Upper lobe of left lung (tissue), 6 donors: ENCODE measurements at regions not wholly inside any gene's neighbourhood (a gene's known extent, or its start where the extent isn't known, plus 50 kb on each side); places are given as distances from the start of the nearest gene placed in this dataset.
"Not testable (repeated sequence)": the region's sequence is repeated elsewhere in the genome, so short reads cannot be mapped to it uniquely, and the experiment has no call there.

Experiments
- ATAC-seq, 2 donors: fragments of 200-7000 bp; cut with Tn5 transposase; one replicate each; pipeline ENCODE4 v1.9.1; 2022; ENCODE audit warnings: mild to moderate bottlenecking in 2 of 2, moderate library complexity in 2 of 2; ENCODE audit not compliant: low FRiP score in 2 of 2
- DNase-seq, 2 donors: peaks; one replicate each; pipeline ENCODE4 v3.0.0-alpha.2; 2019 to 2020
- H3K27ac ChIP-seq, 4 donors: fragments of 200-600 bp; sonication (generic); one replicate each; pipeline ENCODE4 v1.5.1; 2016 to 2019
- H3K27me3 ChIP-seq, 4 donors: fragments of 200-600 bp; sonication (generic); one replicate each; pipeline ENCODE4 v1.5.1; 2017 to 2019
- H3K36me3 ChIP-seq, 4 donors: fragments of 200-600 bp; sonication (generic); one replicate each; pipeline ENCODE4 v1.5.1; 2016 to 2019
- H3K4me1 ChIP-seq, 4 donors: fragments of 200-600 bp; sonication (generic); one replicate each; pipeline ENCODE4 v1.5.1; 2018 to 2019
- H3K4me3 ChIP-seq, 4 donors: fragments of 200-600 bp; sonication (generic); one replicate each; pipeline ENCODE4 v1.5.1; 2017 to 2019; ENCODE audit warnings: mild to moderate bottlenecking in 2 of 4, moderate library complexity in 1 of 4
- H3K9me3 ChIP-seq, 4 donors: fragments of 200-600 bp; sonication (generic); one replicate each; pipeline ENCODE4 v1.5.1; 2018 to 2019
- CTCF ChIP-seq, 6 experiments: fragments of 450-650 bp in 4 of 6; fragments of 200-600 bp in 2 of 6; sonication (generic) in 2 of 6; IDR thresholded peaks; one replicate each; pipeline ENCODE4 v1.5.1; 2016 to 2019; ENCODE audit warnings: antibody characterized with exemption in 6 of 6
- EP300 ChIP-seq, 4 donors: sonication (generic); formaldehyde crosslinking; IDR thresholded peaks; one replicate each; pipeline ENCODE4 v1.5.1; 2017; ENCODE audit warnings: antibody characterized with exemption in 4 of 4, control low read depth in 2 of 4
- POLR2A ChIP-seq, 4 donors: fragments of 450-650 bp; IDR thresholded peaks; one replicate each; pipeline ENCODE4 v1.5.1; 2016 to 2017; ENCODE audit warnings: antibody characterized with exemption in 4 of 4, mild to moderate bottlenecking in 2 of 4
- POLR2AphosphoS5 ChIP-seq, 2 donors: sonication (generic); formaldehyde crosslinking; IDR thresholded peaks; one replicate each; pipeline ENCODE4 v1.5.1; 2017; ENCODE audit warnings: antibody characterized with exemption in 2 of 2
- WGBS, 2 donors: methylation state at CpG; one replicate each; pipeline ENCODE4 v1.1.5; 2017 to 2018; 5-methylcytosine and 5-hydroxymethylcytosine counted together
- donor health status: DM: no; HTN: no; CAD: no; lungs with moderate emphysema.
- donor health status: DM: no; HTN: yes; CAD: no; lungs with severe emphysema.

DNA sequence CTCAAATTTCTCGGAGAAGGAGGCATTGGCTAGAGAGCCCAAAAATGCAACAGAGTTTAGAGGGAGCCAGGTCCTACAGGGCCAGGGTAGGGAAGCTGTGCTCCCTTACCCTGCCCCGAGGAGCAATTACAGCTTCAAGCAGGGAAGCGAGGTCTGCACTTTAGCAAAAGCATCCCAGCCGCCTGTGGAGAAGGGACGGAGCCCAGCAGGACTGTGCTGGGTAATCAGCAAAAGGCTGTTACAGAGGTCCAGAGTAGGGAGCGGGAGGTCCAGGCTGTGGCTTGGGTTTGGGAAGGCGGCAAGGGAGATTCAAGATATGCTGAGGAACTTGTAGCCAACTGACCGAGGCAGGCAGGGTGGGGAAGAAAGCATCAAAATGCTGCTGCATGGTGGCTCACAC lies 162.6 kb downstream of the TMEM132E start:
- DNase-seq, result no peak
- ATAC-seq, result no peak
- WGBS, 2 donors, result 48 to 54% methylated on average over 8 of the region's 8 CpGs

GRCh38 chr17:34740565-34741520 lies 161.5 kb downstream of the TMEM132E start:
- TF ChIP-seq CTCF (IDR thresholded peaks at IDR 0.05) (no peak), POLR2AphosphoS5 (IDR thresholded peaks at IDR 0.05) (no peak), EP300 (IDR thresholded peaks at IDR 0.05) (no peak), POLR2A (IDR thresholded peaks at IDR 0.05) (no peak)
- H3K4me1 ChIP-seq, result no peaks in the 10 kb centered on the region
- H3K36me3 ChIP-seq, result no peaks in the 10 kb centered on the region
- no peak overlapping the region for H3K4me3 ChIP-seq
- no peak overlapping the region for H3K27ac ChIP-seq
- no peaks in the 10 kb centered on the region for H3K27me3 ChIP-seq
- DNase-seq, result no peak
- WGBS, 2 donors, result 59 to 76% methylated on average over 8 of the region's 8 CpGs
- ATAC-seq, result no peak
- no peaks in the 10 kb centered on the region for H3K9me3 ChIP-seq

More for the DNA sequence above, 162.6 kb downstream of the TMEM132E start:
- Histone ChIP-seq H3K9me3 (no peaks in the 10 kb centered on the region), H3K36me3 (no peaks in the 10 kb centered on the region), H3K27me3 (no peaks in the 10 kb centered on the region), H3K4me1 (no peaks in the 10 kb centered on the region), H3K27ac (no peak overlapping the region), H3K4me3 (no peak overlapping the region)
- TF ChIP-seq CTCF (IDR thresholded peaks at IDR 0.05) (no peak), POLR2A (IDR thresholded peaks at IDR 0.05) (no peak), EP300 (IDR thresholded peaks at IDR 0.05) (no peak), POLR2AphosphoS5 (IDR thresholded peaks at IDR 0.05) (no peak)

- H3K4me1 ChIP-seq, result no peaks in the 10 kb centered on the region
- ATAC-seq (no peak), DNase-seq (no peak)
- no peak for TF ChIP-seq POLR2AphosphoS5 (IDR thresholded peaks at IDR 0.05)
- TF ChIP-seq EP300 (IDR thresholded peaks at IDR 0.05), result no peak
- no peak for TF ChIP-seq CTCF (IDR thresholded peaks at IDR 0.05)
- no peak for TF ChIP-seq POLR2A (IDR thresholded peaks at IDR 0.05)
- 61 to 67% methylated on average over 3 to 5 of the region's 5 CpGs for WGBS, 2 donors
- no peak overlapping the region for H3K4me3 ChIP-seq
- no peaks in the 10 kb centered on the region for H3K27me3 ChIP-seq
- H3K27ac ChIP-seq, result no peak overlapping the region
- H3K36me3 ChIP-seq, result no peaks in the 10 kb centered on the region
- H3K9me3 ChIP-seq, result no peaks in the 10 kb centered on the region
These were observed 160.0 kb downstream of the TMEM132E start for GRCh38 chr17:34739386-34739785.

DNA sequence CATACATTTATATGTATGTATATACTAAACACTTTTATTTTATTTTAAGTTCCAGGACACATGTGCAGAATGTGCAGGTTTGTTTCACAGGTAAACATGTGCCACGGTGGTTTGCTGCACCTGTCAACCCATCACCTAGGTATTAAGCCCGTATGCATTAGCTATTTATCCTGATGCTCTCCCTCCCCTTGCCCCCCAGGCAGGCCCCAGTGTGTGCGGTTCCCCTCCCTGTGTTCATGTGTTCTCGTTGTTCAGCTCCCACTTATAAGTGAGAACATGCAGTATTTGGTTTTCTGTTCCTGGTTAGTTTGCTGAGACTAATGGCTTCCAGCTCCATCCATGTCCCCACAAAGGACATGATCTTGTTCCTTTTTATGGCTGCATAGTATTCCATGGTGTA lies 158.3 kb downstream of the TMEM132E start:
- not testable (repeated sequence) for H3K36me3 ChIP-seq, H3K27ac ChIP-seq, DNase-seq, H3K4me3 ChIP-seq, H3K4me1 ChIP-seq, H3K9me3 ChIP-seq, H3K27me3 ChIP-seq, ATAC-seq
- WGBS, 2 donors, result 57 to 79% methylated on average over 4 of the region's 4 CpGs

GRCh38 chr17:34736611-34737010 lies 157.2 kb downstream of the TMEM132E start:
- no peaks in the 10 kb centered on the region for H3K9me3 ChIP-seq
- 70 to 72% methylated on average over 8 of the region's 8 CpGs for WGBS, 2 donors
- no peak for TF ChIP-seq POLR2AphosphoS5 (IDR thresholded peaks at IDR 0.05)
- TF ChIP-seq EP300 (IDR thresholded peaks at IDR 0.05), result no peak
- TF ChIP-seq POLR2A (IDR thresholded peaks at IDR 0.05), result no peak
- no peak for TF ChIP-seq CTCF (IDR thresholded peaks at IDR 0.05)
- DNase-seq (no peak), ATAC-seq (no peak)
- H3K27ac ChIP-seq, result no peak overlapping the region
- H3K4me3 ChIP-seq, result no peak overlapping the region
- H3K4me1 ChIP-seq, result no peaks in the 10 kb centered on the region
- H3K27me3 ChIP-seq, result no peaks in the 10 kb centered on the region
- no peaks in the 10 kb centered on the region for H3K36me3 ChIP-seq
